MCF 10A (cell line): ENCODE measurements at regions not wholly inside any gene's neighbourhood (a gene's known extent, or its start where the extent isn't known, plus 50 kb on each side); places are given as distances from the start of the nearest gene placed in this dataset.

Source experiments
- BruUV-seq: library from RNA; stranded (reverse); fragments of 400-500 nt; replicated peaks from 2 replicates; lab custom pipeline; 2021; lab: Mats Ljungman, UMichigan
- CTCF ChIA-PET: fragments of 300-600 bp; sonication (Branson Sonifier 250); formaldehyde crosslinking; extraction: SDS; loops from one replicate; lab custom pipeline; 2021; ENCODE audit warnings: antibody characterized with exemption, inconsistent platforms; lab: Yijun Ruan, JAX
- POLR2A ChIA-PET: fragments of 300-600, 350-650 bp; sonication (Branson Sonifier 250); formaldehyde crosslinking; extraction: SDS; loops from one replicate; lab custom pipeline; 2020; ENCODE audit warnings: antibody characterized with exemption, inconsistent platforms; lab: Yijun Ruan, JAX
- DNase-seq: peaks from one replicate; pipeline ENCODE4 v3.0.0-alpha.2; 2018; ENCODE audit not compliant: unreplicated experiment
- H3K27ac Mint-ChIP-seq: one replicate; pipeline ENCODE4 v1.8.0; 2022; ENCODE audit warnings: mild to moderate bottlenecking, low read depth, mixed read lengths; ENCODE audit not compliant: unreplicated experiment
- H3K27me3 Mint-ChIP-seq: one replicate; pipeline ENCODE4 v1.8.0; 2022; ENCODE audit warnings: mixed read lengths; ENCODE audit not compliant: insufficient read depth, unreplicated experiment
- H3K36me3 Mint-ChIP-seq: one replicate; pipeline ENCODE4 v1.8.0; 2022; ENCODE audit warnings: mild to moderate bottlenecking, moderate library complexity, mixed read lengths; ENCODE audit not compliant: insufficient read depth, unreplicated experiment
- H3K4me1 Mint-ChIP-seq: one replicate; pipeline ENCODE4 v1.8.0; 2022; ENCODE audit warnings: mixed read lengths; ENCODE audit not compliant: insufficient read depth, unreplicated experiment
- H3K4me3 Mint-ChIP-seq: one replicate; pipeline ENCODE4 v1.8.0; 2022; ENCODE audit warnings: mild to moderate bottlenecking, moderate library complexity, mixed read lengths; ENCODE audit not compliant: unreplicated experiment
- H3K9me3 Mint-ChIP-seq: one replicate; pipeline ENCODE4 v1.8.0; 2022; ENCODE audit warnings: mixed read lengths; ENCODE audit not compliant: unreplicated experiment
- CTCF ChIP-seq: fragments of 200-600 bp; IDR thresholded peaks from one replicate; pipeline ENCODE4 v1.8.0; 2022; ENCODE audit warnings: antibody characterized with exemption, mild to moderate bottlenecking; ENCODE audit not compliant: unreplicated experiment
- intact Hi-C: fragments of 100-400 bp; cut with micrococcal nuclease; formaldehyde crosslinking; loops from 2 replicates; pipeline ENCODE4 v1.14.1; 2022

GRCh38 chr11:70696564-70696963 lies 298.2 kb downstream of the CTTN start:
- POLR2A ChIA-PET, result no interaction called here
- no peak overlapping the region for H3K27ac Mint-ChIP-seq

GRCh38 chr11:70697701-70698100 lies 299.4 kb downstream of the CTTN start:
- CTCF ChIA-PET, result interaction anchor here (1.0 kb wide), 1 partner anchor 12 kb away, joined by 3 read pairs; no protein-coding TSS in a partner anchor
- H3K9me3 Mint-ChIP-seq, result peaks cover 48% of the 10 kb centered on the region

More at GRCh38 chr11:70696564-70696963, 298.2 kb downstream of the CTTN start:
- intact Hi-C loops, result no loop called here
- no peak overlapping the region for H3K4me3 Mint-ChIP-seq
- no peaks in the 10 kb centered on the region for H3K27me3 Mint-ChIP-seq
- no peak for DNase-seq
- CTCF ChIA-PET, result no interaction called here
- no peaks in the 10 kb centered on the region for H3K4me1 Mint-ChIP-seq
- H3K9me3 Mint-ChIP-seq, result peaks cover 50% of the 10 kb centered on the region
- no peaks in the 10 kb centered on the region for H3K36me3 Mint-ChIP-seq
- no peak for TF ChIP-seq CTCF
- BruUV-seq, result no TSS peak

GRCh38 chr11:70698871-70699270 lies 300.5 kb downstream of the CTTN start:
- ChIA-PET POLR2A (no interaction called here), CTCF (interaction anchor here (0.7 kb wide), 1 partner anchor 11 kb away, joined by 4 read pairs; no protein-coding TSS in a partner anchor)
- TF ChIP-seq CTCF, result no peak
- Mint-ChIP-seq H3K27me3 (no peaks in the 10 kb centered on the region), H3K4me1 (no peaks in the 10 kb centered on the region), H3K36me3 (no peaks in the 10 kb centered on the region), H3K9me3 (peaks cover 37% of the 10 kb centered on the region), H3K27ac (no peak overlapping the region), H3K4me3 (no peak overlapping the region)
- BruUV-seq, result no TSS peak
- intact Hi-C loops, result no loop called here
- no peak for DNase-seq

More at GRCh38 chr11:70697701-70698100, 299.4 kb downstream of the CTTN start:
- H3K4me1 Mint-ChIP-seq, result no peaks in the 10 kb centered on the region
- POLR2A ChIA-PET, result no interaction called here
- H3K4me3 Mint-ChIP-seq, result no peak overlapping the region
- no TSS peak for BruUV-seq
- intact Hi-C loops, result no loop called here
- H3K27ac Mint-ChIP-seq, result no peak overlapping the region
- no peaks in the 10 kb centered on the region for H3K36me3 Mint-ChIP-seq
- no peak for TF ChIP-seq CTCF
- DNase-seq, result no peak
- H3K27me3 Mint-ChIP-seq, result no peaks in the 10 kb centered on the region

- DNase-seq, result no peak
- ChIA-PET CTCF (interaction anchor here (0.7 kb wide), 1 partner anchor 10 kb away, joined by 4 read pairs; no protein-coding TSS in a partner anchor), POLR2A (no interaction called here)
- intact Hi-C loops, result no loop called here
- no peak for TF ChIP-seq CTCF
- H3K4me1 Mint-ChIP-seq, result no peaks in the 10 kb centered on the region
- BruUV-seq, result no TSS peak
- peaks cover 31% of the 10 kb centered on the region for H3K9me3 Mint-ChIP-seq
- H3K27me3 Mint-ChIP-seq, result no peaks in the 10 kb centered on the region
- no peak overlapping the region for H3K4me3 Mint-ChIP-seq
- no peak overlapping the region for H3K27ac Mint-ChIP-seq
- no peaks in the 10 kb centered on the region for H3K36me3 Mint-ChIP-seq
Measured at GRCh38 chr11:70699294-70700221, 301.2 kb downstream of the CTTN start.
